ENCODE measurements at regions not wholly inside any gene's neighbourhood (a gene's known extent, or its start where the extent isn't known, plus 50 kb on each side); places are given as distances from the start of the nearest gene placed in this dataset.

DNA sequence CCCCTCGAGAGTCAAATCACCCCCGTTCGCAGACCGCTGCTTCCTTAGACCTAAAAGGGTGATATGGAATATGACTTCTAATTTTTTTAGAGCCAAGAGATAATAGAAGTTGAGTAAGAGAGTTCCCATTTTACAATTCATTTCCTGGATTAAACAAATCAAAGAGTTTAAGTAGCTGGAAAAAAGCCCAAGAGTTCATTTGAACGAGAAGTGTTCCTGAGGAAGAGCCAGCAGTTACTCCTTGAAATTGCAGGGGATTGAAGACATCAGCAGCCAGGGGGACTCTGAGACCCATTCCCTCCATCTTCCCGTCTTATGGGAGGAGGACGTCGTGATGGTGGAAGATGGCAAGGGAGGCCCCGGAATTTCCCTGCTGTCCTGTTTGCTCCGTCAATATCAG, 277.0 kb downstream of the WDR11 start:
- DNase-seq (ENCODE audit: low read depth) = no peak
- H3K4me3 ChIP-seq (ENCODE audit: low read depth, low read length) = no peak overlapping the region
- TF ChIP-seq CTCF (IDR thresholded peaks at IDR 0.05; ENCODE audit: low read depth, low read length, missing control alignments) = no peak

- TF ChIP-seq CTCF (IDR thresholded peaks at IDR 0.05; ENCODE audit: low read depth, low read length, missing control alignments) = no peak
- DNase-seq (ENCODE audit: low read depth) = no peak
- H3K4me3 ChIP-seq (ENCODE audit: low read depth, low read length) = no peak overlapping the region
Measured at GRCh38 chr10:121129266-121129665, 278.1 kb downstream of the WDR11 start.

DNA sequence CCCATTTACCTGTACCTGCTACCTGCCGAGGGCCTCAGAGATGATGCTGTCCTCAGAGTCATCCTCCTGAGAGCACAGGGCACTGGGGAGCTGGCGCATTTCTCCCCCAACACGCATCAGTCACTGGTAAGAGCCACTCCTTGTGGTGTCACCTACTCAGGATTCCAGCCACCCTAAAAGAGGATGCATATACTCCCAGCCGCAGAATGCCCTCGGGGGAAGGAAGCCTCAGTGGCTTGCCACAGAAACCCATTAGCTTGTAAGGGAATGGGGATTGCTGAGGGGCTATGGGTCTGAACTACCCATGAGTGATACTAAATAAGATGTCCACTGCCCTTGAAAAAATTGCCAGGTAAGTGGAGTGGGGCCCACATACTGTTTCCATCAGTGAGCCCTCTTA, 279.2 kb downstream of the WDR11 start:
- DNase-seq (ENCODE audit: low read depth) = no peak
- TF ChIP-seq CTCF (IDR thresholded peaks at IDR 0.05; ENCODE audit: low read depth, low read length, missing control alignments) = no peak
- H3K4me3 ChIP-seq (ENCODE audit: low read depth, low read length) = no peak overlapping the region

DNA sequence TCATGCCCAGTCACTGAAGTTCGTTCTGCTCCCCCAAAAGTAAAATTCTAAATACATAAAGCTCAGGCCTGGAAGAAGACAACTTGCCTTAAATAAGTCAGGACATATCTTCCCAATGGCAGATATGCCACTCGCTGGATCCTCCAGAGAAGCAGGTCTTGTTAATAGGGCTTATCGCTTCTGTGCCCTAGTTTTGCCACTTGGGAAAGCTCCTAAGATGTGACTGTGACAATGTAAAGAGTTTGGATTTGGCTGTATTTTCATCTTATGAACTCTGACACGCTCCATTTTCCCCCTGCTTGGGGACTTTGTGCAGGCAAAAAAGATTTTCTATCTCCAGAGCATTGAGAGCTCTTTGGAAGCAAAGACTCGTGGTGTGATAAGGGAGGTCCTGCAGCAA, 279.9 kb downstream of the WDR11 start:
- no peak overlapping the region for H3K4me3 ChIP-seq (ENCODE audit: low read depth, low read length)
- no peak for DNase-seq (ENCODE audit: low read depth)
- TF ChIP-seq CTCF (IDR thresholded peaks at IDR 0.05; ENCODE audit: low read depth, low read length, missing control alignments) = no peak

GRCh38 chr10:121131426-121132265, 280.5 kb downstream of the WDR11 start:
- H3K4me3 ChIP-seq (ENCODE audit: low read depth, low read length) = no peak overlapping the region
- DNase-seq (ENCODE audit: low read depth) = no peak
- no peak for TF ChIP-seq CTCF (IDR thresholded peaks at IDR 0.05; ENCODE audit: low read depth, low read length, missing control alignments)

DNA sequence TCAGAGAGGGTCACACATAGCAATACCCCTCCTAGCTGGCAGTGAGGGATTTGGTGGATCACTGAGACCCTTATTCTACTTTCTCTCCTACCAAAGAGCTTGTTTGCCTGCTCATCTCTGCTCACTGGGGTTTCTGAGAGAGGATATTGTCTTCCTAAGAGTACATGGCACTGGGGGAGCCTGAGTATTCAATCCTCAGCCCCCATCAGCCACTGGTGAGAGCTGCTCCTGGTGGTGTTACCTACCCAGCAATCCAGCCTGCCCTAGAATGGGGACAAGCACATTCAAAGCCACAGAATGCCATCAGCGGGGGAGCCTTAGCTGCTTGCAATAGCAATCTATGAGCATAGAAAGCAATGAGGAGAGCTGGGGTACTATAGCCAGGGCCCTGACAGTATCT, 281.1 kb downstream of the WDR11 start:
- no peak overlapping the region for H3K4me3 ChIP-seq (ENCODE audit: low read depth, low read length)
- DNase-seq (ENCODE audit: low read depth) = no peak
- no peak for TF ChIP-seq CTCF (IDR thresholded peaks at IDR 0.05; ENCODE audit: low read depth, low read length, missing control alignments)

DNA sequence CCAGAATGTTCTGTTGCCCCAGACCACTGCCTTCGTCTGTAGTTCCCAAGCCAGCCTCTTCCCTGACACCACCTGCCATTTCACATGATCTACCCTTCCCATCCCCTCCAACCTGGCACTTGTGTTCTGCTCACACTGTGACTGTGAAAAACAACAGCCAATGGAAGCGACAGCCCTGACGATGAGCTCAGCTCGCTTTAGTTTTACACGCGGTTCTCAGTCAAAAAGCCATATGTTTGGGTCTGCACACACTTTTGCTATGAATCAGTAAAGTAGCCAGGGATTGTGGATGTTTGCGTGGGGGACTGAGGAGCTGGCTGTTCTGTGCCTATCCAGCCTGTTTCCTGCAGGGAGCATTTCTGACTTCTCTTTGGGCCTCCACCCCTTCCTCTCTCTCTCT, 282.7 kb downstream of the WDR11 start:
- no peak for DNase-seq (ENCODE audit: low read depth)
- no peak for TF ChIP-seq CTCF (IDR thresholded peaks at IDR 0.05; ENCODE audit: low read depth, low read length, missing control alignments)
- H3K4me3 ChIP-seq (ENCODE audit: low read depth, low read length) = no peak overlapping the region
